ENCODE measurements at regions not wholly inside any gene's neighbourhood (a gene's known extent, or its start where the extent isn't known, plus 50 kb on each side); places are given as distances from the start of the nearest gene placed in this dataset.

DNA sequence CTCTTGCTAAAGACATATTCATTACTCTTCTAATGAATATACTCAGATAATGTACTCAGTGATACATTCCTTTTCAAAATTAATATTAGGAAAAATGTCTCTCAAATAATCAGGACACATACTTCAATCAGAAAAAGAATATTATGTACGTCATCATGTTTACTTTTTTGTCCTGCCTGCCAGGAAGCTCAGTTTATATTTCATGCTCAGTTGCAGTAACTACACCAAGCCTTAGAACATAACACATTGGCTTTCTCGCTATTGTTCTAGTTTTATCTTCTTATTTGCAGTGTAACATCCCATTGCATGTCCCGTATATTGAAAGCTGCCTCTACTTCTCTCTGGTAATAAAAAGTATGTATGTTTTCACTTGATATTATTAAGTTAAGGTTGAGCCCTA, 181.5 kb upstream of the LPP start:
- TF ChIP-seq POLR2A (IDR thresholded peaks at IDR 0.05; ENCODE audit: low read depth, low read length) (no peak), TAF1 (IDR thresholded peaks at IDR 0.05; ENCODE audit: borderline replicate concordance, low read depth, low read length) (no peak), POLR2AphosphoS5 (IDR thresholded peaks at IDR 0.05; ENCODE audit: low read depth, low read length) (no peak)
